ENCODE measurements at regions not wholly inside any gene's neighbourhood (a gene's known extent, or its start where the extent isn't known, plus 50 kb on each side); places are given as distances from the start of the nearest gene placed in this dataset.
A peak's percentile ranks its signal among the peaks of the same experiment; 100 is the strongest.

DNA sequence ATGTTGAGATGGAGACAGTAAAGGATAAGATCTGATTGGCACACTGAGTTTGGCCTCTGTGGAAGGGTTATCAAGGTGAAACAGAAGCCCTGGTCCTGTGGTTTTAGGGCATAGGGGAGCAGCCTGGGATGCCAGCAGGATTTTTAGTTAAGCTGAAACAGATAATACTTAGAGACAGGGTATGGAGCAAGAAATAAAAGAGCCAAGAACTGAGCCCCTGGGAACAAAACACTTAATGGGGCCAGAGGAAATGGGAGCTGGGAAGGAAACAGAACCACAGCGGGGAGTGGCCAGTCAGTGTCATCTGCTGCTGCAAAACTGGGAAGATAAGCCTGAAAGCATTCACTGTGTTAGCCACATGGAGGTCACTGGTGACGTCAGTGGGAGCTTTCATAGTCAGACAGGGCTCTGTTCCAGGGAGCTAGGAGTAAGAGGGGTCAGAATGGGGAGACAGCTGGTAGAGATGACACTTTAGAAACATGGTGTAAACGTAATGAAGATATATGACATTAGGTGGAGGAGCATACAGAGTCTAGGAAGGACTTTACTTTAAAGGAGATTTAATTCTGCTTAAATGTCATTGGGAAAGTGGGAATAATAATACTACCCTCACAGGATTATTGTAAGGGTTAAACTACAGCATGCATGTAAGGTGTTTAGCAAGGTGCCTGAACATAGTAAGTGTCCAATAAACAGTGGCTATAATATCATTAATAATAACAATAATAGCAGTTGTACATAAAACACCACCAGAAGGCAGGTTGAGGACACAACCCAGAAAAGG lies 172.7 kb upstream of the CTNNB1 start (continued):
- TF ChIP-seq ZNF263 (CRISPR knock-in tag; IDR thresholded peaks at IDR 0.05; ENCODE audit: borderline replicate concordance): no peak
- TF ChIP-seq, protein P1, sequence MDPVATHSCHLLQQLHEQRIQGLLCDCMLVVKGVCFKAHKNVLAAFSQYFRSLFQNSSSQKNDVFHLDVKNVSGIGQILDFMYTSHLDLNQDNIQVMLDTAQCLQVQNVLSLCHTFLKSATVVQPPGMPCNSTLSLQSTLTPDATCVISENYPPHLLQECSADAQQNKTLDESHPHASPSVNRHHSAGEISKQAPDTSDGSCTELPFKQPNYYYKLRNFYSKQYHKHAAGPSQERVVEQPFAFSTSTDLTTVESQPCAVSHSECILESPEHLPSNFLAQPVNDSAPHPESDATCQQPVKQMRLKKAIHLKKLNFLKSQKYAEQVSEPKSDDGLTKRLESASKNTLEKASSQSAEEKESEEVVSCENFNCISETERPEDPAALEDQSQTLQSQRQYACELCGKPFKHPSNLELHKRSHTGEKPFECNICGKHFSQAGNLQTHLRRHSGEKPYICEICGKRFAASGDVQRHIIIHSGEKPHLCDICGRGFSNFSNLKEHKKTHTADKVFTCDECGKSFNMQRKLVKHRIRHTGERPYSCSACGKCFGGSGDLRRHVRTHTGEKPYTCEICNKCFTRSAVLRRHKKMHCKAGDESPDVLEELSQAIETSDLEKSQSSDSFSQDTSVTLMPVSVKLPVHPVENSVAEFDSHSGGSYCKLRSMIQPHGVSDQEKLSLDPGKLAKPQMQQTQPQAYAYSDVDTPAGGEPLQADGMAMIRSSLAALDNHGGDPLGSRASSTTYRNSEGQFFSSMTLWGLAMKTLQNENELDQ (CRISPR knock-in tag; IDR thresholded peaks at IDR 0.05; ENCODE audit: borderline replicate concordance): no peak
- peak; percentile 33; the same call in 1 of the 2 replicates for TF ChIP-seq NBN (IDR thresholded peaks at IDR 0.05; ENCODE audit: low read depth)
- no peak for TF ChIP-seq LARP7 (IDR thresholded peaks at IDR 0.05)
- TF ChIP-seq, protein P2, sequence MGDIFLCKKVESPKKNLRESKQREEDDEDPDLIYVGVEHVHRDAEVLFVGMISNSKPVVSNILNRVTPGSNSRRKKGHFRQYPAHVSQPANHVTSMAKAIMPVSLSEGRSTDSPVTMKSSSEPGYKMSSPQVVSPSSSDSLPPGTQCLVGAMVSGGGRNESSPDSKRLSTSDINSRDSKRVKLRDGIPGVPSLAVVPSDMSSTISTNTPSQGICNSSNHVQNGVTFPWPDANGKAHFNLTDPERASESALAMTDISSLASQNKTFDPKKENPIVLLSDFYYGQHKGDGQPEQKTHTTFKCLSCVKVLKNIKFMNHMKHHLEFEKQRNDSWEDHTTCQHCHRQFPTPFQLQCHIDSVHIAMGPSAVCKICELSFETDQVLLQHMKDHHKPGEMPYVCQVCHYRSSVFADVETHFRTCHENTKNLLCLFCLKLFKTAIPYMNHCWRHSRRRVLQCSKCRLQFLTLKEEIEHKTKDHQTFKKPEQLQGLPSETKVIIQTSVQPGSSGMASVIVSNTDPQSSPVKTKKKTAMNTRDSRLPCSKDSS (IDR thresholded peaks at IDR 0.05; ENCODE audit: low read depth, partially characterized antibody): no peak
- TF ChIP-seq NR3C1 (CRISPR knock-in tag; IDR thresholded peaks at IDR 0.05): no peak
- no peak for TF ChIP-seq BHLHE40 (IDR thresholded peaks at IDR 0.05; ENCODE audit: low read length)
- TF ChIP-seq TAF1 (IDR thresholded peaks at IDR 0.05; ENCODE audit: control insufficient read depth, extremely low read depth, insufficient read depth, low read length, severe bottlenecking): no peak
- no peak for TF ChIP-seq GABPA (tag; conservative IDR thresholded peaks at IDR 0.05; ENCODE audit: low read depth)
- no peak for TF ChIP-seq ZNF133 (CRISPR knock-in tag; IDR thresholded peaks at IDR 0.05)
- TF ChIP-seq, protein P3, sequence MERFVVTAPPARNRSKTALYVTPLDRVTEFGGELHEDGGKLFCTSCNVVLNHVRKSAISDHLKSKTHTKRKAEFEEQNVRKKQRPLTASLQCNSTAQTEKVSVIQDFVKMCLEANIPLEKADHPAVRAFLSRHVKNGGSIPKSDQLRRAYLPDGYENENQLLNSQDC (CRISPR knock-in tag; IDR thresholded peaks at IDR 0.05): no peak
- TF ChIP-seq NCOA4 (IDR thresholded peaks at IDR 0.05; ENCODE audit: partially characterized antibody): no peak
- peak; percentile 20; the same call in 1 of the 2 replicates for TF ChIP-seq MTA2 (IDR thresholded peaks at IDR 0.05; ENCODE audit: low read depth)
- no peak for TF ChIP-seq HIVEP1 (CRISPR knock-in tag; IDR thresholded peaks at IDR 0.05)
- TF ChIP-seq, protein P4, sequence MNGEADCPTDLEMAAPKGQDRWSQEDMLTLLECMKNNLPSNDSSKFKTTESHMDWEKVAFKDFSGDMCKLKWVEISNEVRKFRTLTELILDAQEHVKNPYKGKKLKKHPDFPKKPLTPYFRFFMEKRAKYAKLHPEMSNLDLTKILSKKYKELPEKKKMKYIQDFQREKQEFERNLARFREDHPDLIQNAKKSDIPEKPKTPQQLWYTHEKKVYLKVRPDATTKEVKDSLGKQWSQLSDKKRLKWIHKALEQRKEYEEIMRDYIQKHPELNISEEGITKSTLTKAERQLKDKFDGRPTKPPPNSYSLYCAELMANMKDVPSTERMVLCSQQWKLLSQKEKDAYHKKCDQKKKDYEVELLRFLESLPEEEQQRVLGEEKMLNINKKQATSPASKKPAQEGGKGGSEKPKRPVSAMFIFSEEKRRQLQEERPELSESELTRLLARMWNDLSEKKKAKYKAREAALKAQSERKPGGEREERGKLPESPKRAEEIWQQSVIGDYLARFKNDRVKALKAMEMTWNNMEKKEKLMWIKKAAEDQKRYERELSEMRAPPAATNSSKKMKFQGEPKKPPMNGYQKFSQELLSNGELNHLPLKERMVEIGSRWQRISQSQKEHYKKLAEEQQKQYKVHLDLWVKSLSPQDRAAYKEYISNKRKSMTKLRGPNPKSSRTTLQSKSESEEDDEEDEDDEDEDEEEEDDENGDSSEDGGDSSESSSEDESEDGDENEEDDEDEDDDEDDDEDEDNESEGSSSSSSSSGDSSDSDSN (IDR thresholded peaks at IDR 0.05; ENCODE audit: borderline replicate concordance in 1 of 2, low read depth in 2 of 2, low read length in 2 of 2): no peak
- TF ChIP-seq ELF2 (CRISPR knock-in tag; IDR thresholded peaks at IDR 0.05): no peak
- no peak for TF ChIP-seq ZNF121 (CRISPR knock-in tag; conservative IDR thresholded peaks at IDR 0.05)
- TF ChIP-seq POLR2AphosphoS5 (IDR thresholded peaks at IDR 0.05; ENCODE audit: control insufficient read depth, insufficient read depth, low read depth, low read length): no peak
- TF ChIP-seq SOX6 (IDR thresholded peaks at IDR 0.05): 0 out of 2 replicates have a peak, but pooled peaks have one; percentile 13
- TF ChIP-seq HDGF (IDR thresholded peaks at IDR 0.05): no peak
- TF ChIP-seq SREBF1 (IDR thresholded peaks at IDR 0.05; ENCODE audit: borderline replicate concordance, low read depth, low read length): 0 out of 2 replicates have a peak, but pooled peaks have one; percentile 48
- no peak for TF ChIP-seq ZNF24 (IDR thresholded peaks at IDR 0.05)
- no peak; the same call in 1 of the 2 replicates for TF ChIP-seq NCOR1 (IDR thresholded peaks at IDR 0.05)
- TF ChIP-seq ARHGAP35 (IDR thresholded peaks at IDR 0.05; ENCODE audit: partially characterized antibody): no peak
- TF ChIP-seq RNF2 (IDR thresholded peaks at IDR 0.05): no peak
